ENCODE measurements at regions not wholly inside any gene's neighbourhood (a gene's known extent, or its start where the extent isn't known, plus 50 kb on each side); places are given as distances from the start of the nearest gene placed in this dataset.

DNA sequence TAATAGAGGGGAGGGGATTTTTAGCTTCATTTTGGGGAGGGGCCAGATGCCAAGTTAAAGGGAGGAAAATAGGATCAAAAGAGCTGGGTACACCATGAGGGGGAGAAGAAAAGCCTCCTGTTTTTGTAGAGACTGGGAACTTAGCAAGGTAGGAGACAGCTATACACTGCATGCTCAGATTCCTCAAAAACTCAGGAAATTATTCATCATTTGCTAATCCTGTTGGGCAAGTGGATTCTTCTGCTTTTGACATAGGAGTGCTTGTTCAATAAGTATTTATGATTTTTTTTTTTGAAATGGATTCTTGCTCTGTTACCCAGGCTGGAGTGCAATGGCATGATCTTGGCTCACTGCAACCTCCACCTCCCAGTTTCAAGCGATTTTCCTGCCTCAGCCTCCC is 73.4 kb downstream of the LYZL2 start:
- intact Hi-C loops (cut with micrococcal nuclease) = no loop called here
- no peaks in the 10 kb centered on the region for H3K36me3 ChIP-seq (ENCODE audit: control insufficient read depth in 2 of 2, extremely low read depth in 1 of 2, insufficient read depth in 2 of 2, low read length in 2 of 2)
- POLR2A ChIA-PET = no interaction called here
- H3K27ac ChIP-seq (ENCODE audit: insufficient read depth, low read depth, low read length) = no peak overlapping the region
- no peak for TF ChIP-seq POLR2A (IDR thresholded peaks at IDR 0.05; ENCODE audit: low read depth, low read length)
- TF ChIP-seq, protein P1, sequence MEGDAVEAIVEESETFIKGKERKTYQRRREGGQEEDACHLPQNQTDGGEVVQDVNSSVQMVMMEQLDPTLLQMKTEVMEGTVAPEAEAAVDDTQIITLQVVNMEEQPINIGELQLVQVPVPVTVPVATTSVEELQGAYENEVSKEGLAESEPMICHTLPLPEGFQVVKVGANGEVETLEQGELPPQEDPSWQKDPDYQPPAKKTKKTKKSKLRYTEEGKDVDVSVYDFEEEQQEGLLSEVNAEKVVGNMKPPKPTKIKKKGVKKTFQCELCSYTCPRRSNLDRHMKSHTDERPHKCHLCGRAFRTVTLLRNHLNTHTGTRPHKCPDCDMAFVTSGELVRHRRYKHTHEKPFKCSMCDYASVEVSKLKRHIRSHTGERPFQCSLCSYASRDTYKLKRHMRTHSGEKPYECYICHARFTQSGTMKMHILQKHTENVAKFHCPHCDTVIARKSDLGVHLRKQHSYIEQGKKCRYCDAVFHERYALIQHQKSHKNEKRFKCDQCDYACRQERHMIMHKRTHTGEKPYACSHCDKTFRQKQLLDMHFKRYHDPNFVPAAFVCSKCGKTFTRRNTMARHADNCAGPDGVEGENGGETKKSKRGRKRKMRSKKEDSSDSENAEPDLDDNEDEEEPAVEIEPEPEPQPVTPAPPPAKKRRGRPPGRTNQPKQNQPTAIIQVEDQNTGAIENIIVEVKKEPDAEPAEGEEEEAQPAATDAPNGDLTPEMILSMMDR (IDR thresholded peaks at IDR 0.05; ENCODE audit: extremely low read depth in 1 of 2, insufficient read depth in 1 of 2, low read depth in 1 of 2, low read length in 2 of 2) = no peak
- TF ChIP-seq MYC (IDR thresholded peaks at IDR 0.05; ENCODE audit: low read depth, low read length) = no peak
- TF ChIP-seq, protein P2, sequence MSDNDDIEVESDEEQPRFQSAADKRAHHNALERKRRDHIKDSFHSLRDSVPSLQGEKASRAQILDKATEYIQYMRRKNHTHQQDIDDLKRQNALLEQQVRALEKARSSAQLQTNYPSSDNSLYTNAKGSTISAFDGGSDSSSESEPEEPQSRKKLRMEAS (IDR thresholded peaks at IDR 0.05; ENCODE audit: insufficient read depth, insufficient read length) = no peak
- TF ChIP-seq FOS (IDR thresholded peaks at IDR 0.05; ENCODE audit: borderline replicate concordance, insufficient read depth, low read length) = no peak
- no peak for TF ChIP-seq POLR2AphosphoS5 (IDR thresholded peaks at IDR 0.05; ENCODE audit: insufficient read depth, low read depth, low read length)
- no peak for TF ChIP-seq GATA2 (IDR thresholded peaks at IDR 0.05; ENCODE audit: insufficient read depth, insufficient read length, low read depth, low read length)
- TF ChIP-seq JUN (IDR thresholded peaks at IDR 0.05; ENCODE audit: borderline replicate concordance, insufficient read depth, insufficient read length, low read depth) = no peak
- no peak for TF ChIP-seq EZH2 (IDR thresholded peaks at IDR 0.05; ENCODE audit: borderline replicate concordance, low read depth, low read length, severe bottlenecking)
- CTCF ChIA-PET = interaction anchor here (1.2 to 1.9 kb wide), 2 partner anchors 25 to 35 kb away, joined by 7 to 8 read pairs; no protein-coding TSS in a partner anchor
- dilution Hi-C loops (cut with MboI; ENCODE audit: extremely low pct_ligation_motif_present, low sequenced_read_pairs) = no loop called here
- H3K9ac ChIP-seq (replicated peaks; ENCODE audit: extremely low read depth, insufficient read depth, low read length) = no peak overlapping the region
- H3K27me3 ChIP-seq (ENCODE audit: control insufficient read depth in 2 of 2, insufficient read depth in 2 of 2, low read length in 2 of 2) = no peaks in the 10 kb centered on the region
- H3K4me2 ChIP-seq (ENCODE audit: insufficient read depth, low read length) = no peak overlapping the region
- H3K9me3 ChIP-seq (replicated peaks; ENCODE audit: control insufficient read depth, insufficient read depth, low read length) = no peaks in the 10 kb centered on the region
- H3K4me3 ChIP-seq (replicated peaks in 1 of 3; ENCODE audit: insufficient read depth in 1 of 3, low read depth in 1 of 3, low read length in 3 of 3) = no peak overlapping the region
- no peak overlapping the region for H2AFZ ChIP-seq (ENCODE audit: low read depth, low read length)
- FAIRE-seq (no peak), DNase-seq (ENCODE audit: low read depth, low spot score) (no peak)
- H3K4me1 ChIP-seq (ENCODE audit: control insufficient read depth, extremely low read depth, insufficient read depth, low read length) = peaks cover 7% of the 10 kb centered on the region
- no peaks in the 10 kb centered on the region for H4K20me1 ChIP-seq (replicated peaks; ENCODE audit: control insufficient read depth, extremely low read depth, insufficient read depth, low read length)
- BruUV-seq (replicated peaks) = no TSS peak
- no peaks in the 10 kb centered on the region for H3K79me2 ChIP-seq (ENCODE audit: control insufficient read depth, insufficient read depth, low read length)
- no peaks in the 10 kb centered on the region for H3K9me1 ChIP-seq (replicated peaks; ENCODE audit: control insufficient read depth, extremely low read depth, insufficient read depth, low read length)
